Epithelial cell of proximal tubule (primary cell): ENCODE measurements at regions not wholly inside any gene's neighbourhood (a gene's known extent, or its start where the extent isn't known, plus 50 kb on each side); places are given as distances from the start of the nearest gene placed in this dataset.

Experiments used
- DNase-seq: peaks from one replicate; pipeline ENCODE4 v3.0.0-alpha.2; 2011; ENCODE audit warnings: low read depth
- H3K4me3 ChIP-seq: 2 replicates; pipeline ENCODE4 v1.5.1; 2011; ENCODE audit warnings: low read depth, mild to moderate bottlenecking, low read length
- CTCF ChIP-seq: conservative IDR thresholded peaks from 2 replicates; pipeline ENCODE4 v1.5.1; 2012; ENCODE audit warnings: low read depth, mild to moderate bottlenecking, low read length

GRCh38 chr14:101040538-101041442 is 137.3 kb upstream of the RTL1 start:
- H3K4me3 ChIP-seq, result no peak overlapping the region
- no peak for TF ChIP-seq CTCF
- no peak for DNase-seq

DNA sequence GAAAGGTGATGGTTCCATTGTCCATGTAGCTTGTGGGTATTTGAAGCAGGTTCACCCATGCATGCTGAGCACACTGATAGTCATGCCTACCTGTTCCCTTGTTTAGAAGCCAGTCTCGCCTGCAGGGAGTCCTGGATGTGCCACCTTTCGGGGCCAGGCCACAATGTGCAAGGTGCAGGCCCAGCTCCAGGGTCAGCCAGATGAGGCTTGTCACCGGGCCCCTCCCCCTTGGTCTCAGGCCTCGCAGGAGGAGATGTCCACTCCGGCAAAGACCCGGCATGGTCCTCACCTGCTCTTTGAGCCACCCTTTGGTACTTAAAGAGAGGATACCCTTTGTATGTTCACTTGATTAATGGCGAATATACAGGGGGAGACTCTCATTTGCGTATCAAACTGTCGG is 140.4 kb upstream of the RTL1 start:
- no peak overlapping the region for H3K4me3 ChIP-seq
- TF ChIP-seq CTCF, result no peak
- no peak for DNase-seq

- no peak overlapping the region for H3K4me3 ChIP-seq
- DNase-seq, result no peak
- TF ChIP-seq CTCF, result no peak
Measured at GRCh38 chr14:101044741-101045140, 141.2 kb upstream of the RTL1 start.

GRCh38 chr14:101045511-101045910 is 142.0 kb upstream of the RTL1 start:
- no peak for TF ChIP-seq CTCF
- no peak for DNase-seq
- no peak overlapping the region for H3K4me3 ChIP-seq

DNA sequence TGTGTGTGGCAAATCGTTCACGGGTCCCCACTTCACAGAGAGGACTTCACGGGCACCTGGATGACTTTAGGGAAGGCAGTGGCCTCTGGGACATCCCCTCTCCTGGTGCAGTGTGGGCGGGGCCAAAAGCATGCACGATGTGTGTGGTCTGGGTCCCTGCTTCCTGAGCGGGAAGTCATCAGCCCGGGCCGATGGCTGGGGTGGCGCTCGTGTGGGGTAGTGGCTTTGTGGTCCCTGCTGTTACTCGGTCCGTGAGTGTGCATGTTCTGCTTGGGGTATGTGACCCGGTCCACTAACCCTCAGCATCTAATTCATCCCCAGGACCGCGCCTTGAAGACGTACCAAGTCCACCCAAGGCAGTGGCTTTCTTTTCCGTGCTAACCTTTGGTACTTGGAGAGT is 142.5 kb upstream of the RTL1 start:
- no peak for DNase-seq

DNA sequence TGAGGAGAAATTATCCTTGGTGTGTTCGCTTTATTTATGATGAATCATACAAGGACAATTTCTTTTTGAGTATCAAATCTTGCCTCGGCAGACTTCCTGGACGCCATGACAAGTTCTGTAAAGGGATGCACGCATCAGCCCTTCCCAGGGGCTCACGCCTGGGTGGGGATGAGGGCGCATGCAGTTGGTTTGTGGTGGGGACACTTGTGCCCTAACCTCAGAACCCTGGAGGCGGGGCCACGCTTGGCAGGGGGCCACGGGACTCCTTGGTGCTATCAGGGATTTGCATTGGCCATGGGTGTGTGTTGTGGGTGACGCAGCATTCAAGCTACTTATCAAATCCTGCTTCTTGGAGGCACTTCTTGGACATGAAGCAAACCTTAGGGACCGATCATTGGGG is 143.8 kb upstream of the RTL1 start:
- no peak for TF ChIP-seq CTCF
- H3K4me3 ChIP-seq, result no peak overlapping the region
- DNase-seq, result no peak

More for the DNA sequence above, 142.5 kb upstream of the RTL1 start:
- H3K4me3 ChIP-seq, result no peak overlapping the region
- TF ChIP-seq CTCF, result no peak

- DNase-seq, result no peak
- no peak overlapping the region for H3K4me3 ChIP-seq
- TF ChIP-seq CTCF, result no peak
Measured at GRCh38 chr14:101048766-101049165, 145.2 kb upstream of the RTL1 start.
